ENCODE measurements at regions not wholly inside any gene's neighbourhood (a gene's known extent, or its start where the extent isn't known, plus 50 kb on each side); places are given as distances from the start of the nearest gene placed in this dataset.
"Not testable (repeated sequence)": the region's sequence is repeated elsewhere in the genome, so short reads cannot be mapped to it uniquely, and the experiment has no call there.

GRCh38 chr13:111663505-111663904, 343.1 kb downstream of the TEX29 start:
- no peak for TF ChIP-seq CTCF (IDR thresholded peaks at IDR 0.05; ENCODE audit: extremely low read depth, missing control alignments)
- no peak for DNase-seq (ENCODE audit: low spot score)

GRCh38 chr13:111663953-111664421, 343.5 kb downstream of the TEX29 start:
- TF ChIP-seq CTCF (IDR thresholded peaks at IDR 0.05; ENCODE audit: extremely low read depth, missing control alignments): no peak
- DNase-seq (ENCODE audit: low spot score): no peak

DNA sequence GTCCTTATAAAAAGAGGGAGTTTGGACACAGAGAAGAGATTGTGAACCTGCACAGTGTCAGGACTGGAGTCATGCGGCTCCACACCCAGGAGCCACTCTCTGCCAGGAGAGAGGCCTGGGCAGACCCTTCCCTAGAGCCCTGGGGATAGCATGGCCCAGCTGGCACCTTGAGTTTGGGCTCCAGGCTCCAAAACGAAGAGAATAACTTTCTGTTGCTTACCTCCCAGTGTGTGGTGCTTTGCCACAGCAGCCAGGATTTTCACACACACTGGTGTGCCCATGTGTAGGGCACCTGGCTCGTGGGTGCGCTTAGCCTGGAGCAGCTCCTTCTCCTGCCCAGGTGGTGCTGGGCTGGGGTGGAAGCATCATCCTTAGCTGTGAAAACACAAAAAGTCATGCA, 344.3 kb downstream of the TEX29 start:
- no peak for TF ChIP-seq CTCF (IDR thresholded peaks at IDR 0.05; ENCODE audit: extremely low read depth, missing control alignments)
- no peak for DNase-seq (ENCODE audit: low spot score)

GRCh38 chr13:111665691-111666095, 345.3 kb downstream of the TEX29 start:
- no peak for DNase-seq (ENCODE audit: low spot score)
- no peak for TF ChIP-seq CTCF (IDR thresholded peaks at IDR 0.05; ENCODE audit: extremely low read depth, missing control alignments)

GRCh38 chr13:111666164-111666776, 345.8 kb downstream of the TEX29 start:
- no peak for TF ChIP-seq CTCF (IDR thresholded peaks at IDR 0.05; ENCODE audit: extremely low read depth, missing control alignments)
- DNase-seq (ENCODE audit: low spot score): no peak

- no peak for TF ChIP-seq CTCF (IDR thresholded peaks at IDR 0.05; ENCODE audit: extremely low read depth, missing control alignments)
- no peak for DNase-seq (ENCODE audit: low spot score)
Observed at GRCh38 chr13:111667757-111668156, 347.3 kb downstream of the TEX29 start.

DNA sequence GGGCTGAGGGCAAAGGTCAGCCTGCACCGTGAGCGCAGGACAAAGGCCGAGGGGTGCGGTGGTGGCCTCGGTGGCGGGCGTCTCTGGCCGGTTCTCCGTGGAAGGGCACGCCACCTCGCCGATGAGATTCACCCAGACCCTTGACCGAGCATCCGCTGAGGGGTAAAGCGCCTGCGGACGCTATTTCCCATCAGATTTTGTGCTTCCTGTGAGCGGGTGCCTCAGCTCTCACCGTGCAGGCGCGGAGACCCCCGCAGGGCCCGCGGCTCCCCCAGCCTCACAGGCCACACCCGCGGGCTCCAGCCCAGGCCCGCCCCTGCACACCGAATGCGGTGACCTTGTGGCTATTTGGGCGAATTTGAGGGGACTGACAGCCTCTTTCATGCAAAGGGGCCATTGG, 348.0 kb downstream of the TEX29 start:
- DNase-seq (ENCODE audit: low spot score): no peak
- TF ChIP-seq CTCF (IDR thresholded peaks at IDR 0.05; ENCODE audit: extremely low read depth, missing control alignments): no peak

GRCh38 chr13:111672198-111672597, 351.8 kb downstream of the TEX29 start:
- not testable (repeated sequence) for DNase-seq (ENCODE audit: low spot score)

GRCh38 chr13:111678120-111678882, 357.9 kb downstream of the TEX29 start:
- not testable (repeated sequence) for DNase-seq (ENCODE audit: low spot score)

DNA sequence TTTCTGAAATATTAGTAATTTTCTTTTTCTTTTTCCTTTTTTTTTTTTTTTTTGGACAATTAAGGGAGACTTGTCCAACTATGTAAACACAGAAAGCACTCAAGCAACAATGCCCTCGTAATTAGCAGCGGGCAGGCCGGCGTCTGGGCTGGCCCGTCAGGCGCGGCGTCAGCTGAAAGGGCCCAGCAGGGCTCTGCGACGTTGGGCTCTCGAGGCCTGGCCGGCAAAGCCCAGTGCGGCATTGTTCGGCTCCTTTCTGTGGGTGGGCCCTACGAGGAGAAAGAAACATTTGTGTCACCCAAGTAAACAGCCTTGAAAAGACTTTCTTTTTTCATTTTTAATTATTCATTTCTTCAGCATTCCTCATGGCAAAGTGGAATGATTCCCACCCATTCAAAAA, 359.2 kb downstream of the TEX29 start:
- DNase-seq (ENCODE audit: low spot score): not testable (repeated sequence)

- not testable (repeated sequence) for DNase-seq (ENCODE audit: low spot score)
Observed at GRCh38 chr13:111680100-111680499, 359.7 kb downstream of the TEX29 start.
